HepG2 (cell line): ENCODE measurements at regions not wholly inside any gene's neighbourhood (a gene's known extent, or its start where the extent isn't known, plus 50 kb on each side); places are given as distances from the start of the nearest gene placed in this dataset.

Source experiments
- ATAC-seq: fragments of 200-7000 bp; cut with Tn5 transposase; 3 replicates; pipeline ENCODE4 v1.9.1; 2020; ENCODE audit warnings: mild to moderate bottlenecking, moderate library complexity
- BruUV-seq: library from RNA; stranded (reverse); fragments of 400-500 nt; replicated peaks from 2 replicates; lab custom pipeline; 2021; lab: Mats Ljungman, UMichigan
- CTCF ChIA-PET: fragments of 300-600 bp; formaldehyde crosslinking; extraction: SDS; loops from one replicate; lab custom pipeline; 2021; ENCODE audit warnings: low total read pairs, inconsistent platforms, low intra/inter-chr PET ratio; lab: Yijun Ruan, JAX
- POLR2A ChIA-PET: fragments of 350-600 bp; sonication (Branson Sonifier 250); formaldehyde crosslinking; loops from one replicate; lab custom pipeline; 2020; ENCODE audit warnings: antibody characterized with exemption, inconsistent platforms; lab: Yijun Ruan, JAX
- DNase-seq: peaks from one replicate; pipeline ENCODE4 v3.0.0-alpha.2; 2015; ENCODE audit warnings: low spot score
- FAIRE-seq: peaks from 3 replicates; lab custom pipeline; 2011; peaks lifted over from hg19 to GRCh38; lab: Jason Lieb, UNC
- H2AFZ ChIP-seq: one replicate; pipeline ENCODE4 v1.6.1; 2011; ENCODE audit warnings: low read length, inconsistent platforms
- H3K27ac ChIP-seq: fragments of 300-600 bp; 3 replicates; pipeline ENCODE4 v1.8.0; 2011; ENCODE audit warnings: mixed run types, mild to moderate bottlenecking, mixed read lengths, low read length, inconsistent platforms; ENCODE audit not compliant: insufficient read depth; ENCODE audit errors: extremely low read length
- H3K27me3 ChIP-seq, 2 experiments: fragments of 200-600 bp in 1 of 2; 2 replicates in 1 of 2; 3 replicates in 1 of 2; pipeline versions ENCODE4 v1.6.0 to v1.8.0; 2011; ENCODE audit warnings: low read length in 2 of 2, mild to moderate bottlenecking in 2 of 2, moderate library complexity in 2 of 2, inconsistent platforms in 1 of 2; ENCODE audit not compliant: insufficient read depth in 2 of 2, control insufficient read depth in 1 of 2
- H3K36me3 ChIP-seq, 2 experiments: fragments of 200-600 bp in 1 of 2; replicated peaks in 1 of 2; 2 replicates in 1 of 2; 3 replicates in 1 of 2; pipeline versions ENCODE4 v1.5.1 to v1.8.0; 2011; ENCODE audit warnings: low read length in 2 of 2, inconsistent platforms in 1 of 2; ENCODE audit not compliant: insufficient read depth in 2 of 2, control insufficient read depth in 1 of 2
- H3K4me1 ChIP-seq: 2 replicates; pipeline ENCODE4 v1.5.1; 2012; ENCODE audit warnings: low read length, inconsistent platforms; ENCODE audit not compliant: insufficient read depth
- H3K4me2 ChIP-seq: 2 replicates; pipeline ENCODE4 v1.6.0; 2011; ENCODE audit warnings: low read depth, low read length, inconsistent platforms
- H3K4me3 ChIP-seq, 3 experiments: fragments of 200-600 bp in 1 of 3; sonication (generic), shearing (Covaris generic) in 1 of 3; replicated peaks in 1 of 3; 2 replicates each; pipeline ENCODE4 v1.5.1; 2011 to 2016; ENCODE audit warnings: low read length in 3 of 3, inconsistent platforms in 2 of 3, low read depth in 2 of 3, mild to moderate bottlenecking in 2 of 3, control low read depth in 1 of 3, mixed read lengths in 1 of 3; ENCODE audit not compliant: insufficient read depth in 1 of 3
- H3K79me2 ChIP-seq: one replicate; pipeline ENCODE4 v1.6.1; 2011; ENCODE audit warnings: low read length, inconsistent platforms; ENCODE audit not compliant: insufficient read depth
- H3K9ac ChIP-seq: 2 replicates; pipeline ENCODE4 v1.6.0; 2011; ENCODE audit warnings: mild to moderate bottlenecking, low read depth, low read length, inconsistent platforms; ENCODE audit not compliant: insufficient read depth
- H3K9me3 ChIP-seq: 2 replicates; pipeline ENCODE4 v1.5.1; 2012; ENCODE audit warnings: mild to moderate bottlenecking, low read length
- H4K20me1 ChIP-seq: 2 replicates; pipeline ENCODE4 v1.6.0; 2011; ENCODE audit warnings: inconsistent platforms, mild to moderate bottlenecking, low read length, moderate library complexity; ENCODE audit not compliant: insufficient read depth
- CHCHD3 ChIP-seq: sonication (generic); formaldehyde crosslinking; IDR thresholded peaks from 2 replicates; pipeline ENCODE4 v1.8.0; 2022; ENCODE audit warnings: mild to moderate bottlenecking, missing genetic modification reagents, moderate library complexity
- KDM5A ChIP-seq: fragments of 200-600 bp; sonication (generic); IDR thresholded peaks from 2 replicates; pipeline ENCODE4 v1.7.0; 2018; ENCODE audit warnings: antibody characterized with exemption, mild to moderate bottlenecking, low read length, borderline replicate concordance
- NBN ChIP-seq: fragments of 450-650 bp; conservative IDR thresholded peaks from 2 replicates; pipeline ENCODE4 v1.6.1; 2017
- SNRNP70 ChIP-seq: fragments of 200-400 bp; formaldehyde crosslinking; IDR thresholded peaks from 2 replicates; pipeline ENCODE4 v1.6.1; 2017; ENCODE audit warnings: mild to moderate bottlenecking, low read depth, low read length, moderate library complexity
- SRSF9 ChIP-seq: fragments of 200-400 bp; formaldehyde crosslinking; IDR thresholded peaks from 2 replicates; pipeline ENCODE4 v1.6.1; 2018; ENCODE audit warnings: borderline replicate concordance, mild to moderate bottlenecking, low read depth, low read length; ENCODE audit not compliant: insufficient read depth, poor library complexity, severe bottlenecking
- ZBTB21 ChIP-seq: sonication (generic); formaldehyde crosslinking; IDR thresholded peaks from 2 replicates; pipeline ENCODE4 v1.4.0; 2020; ENCODE audit warnings: missing genetic modification reagents
- WGBS: methylation state at CpG from one replicate; pipeline ENCODE4 v1.1.6; 2017; ENCODE audit warnings: low lambda C conversion rate; 5-methylcytosine and 5-hydroxymethylcytosine counted together
- in situ Hi-C: cut with HindIII; loops from 2 replicates; pipeline ENCODE4 v1.10.0; 2017; ENCODE audit warnings: low pct_unique_long_range_greater_than_20kb; ENCODE audit not compliant: extremely low pct_ligation_motif_present
- intact Hi-C: fragments of 100-400 bp; cut with micrococcal nuclease; formaldehyde crosslinking; loops from one replicate; pipeline ENCODE4 v1.10.0; 2022; ENCODE audit not compliant: unreplicated experiment
- TF ChIP-seq, protein P1 (sequence below): sonication (generic); formaldehyde crosslinking; conservative IDR thresholded peaks from 2 replicates; pipeline ENCODE4 v1.8.0; 2022; ENCODE audit warnings: low read depth, missing genetic modification reagents
- TF ChIP-seq, protein P2 (sequence below): sonication (generic); formaldehyde crosslinking; IDR thresholded peaks from 2 replicates; pipeline ENCODE4 v1.8.0; 2023; ENCODE audit warnings: mild to moderate bottlenecking, missing genetic modification reagents
- TF ChIP-seq, protein P3 (sequence below): sonication (generic); formaldehyde crosslinking; IDR thresholded peaks from 2 replicates; pipeline ENCODE4 v1.5.1; 2020; ENCODE audit warnings: mild to moderate bottlenecking, moderate library complexity, missing genetic modification reagents
- TF ChIP-seq, protein P4 (sequence below): sonication (generic); formaldehyde crosslinking; IDR thresholded peaks from 2 replicates; pipeline ENCODE4 v1.5.0; 2020; ENCODE audit warnings: missing genetic modification reagents
- TF ChIP-seq, protein P5 (sequence below): sonication (generic); formaldehyde crosslinking; IDR thresholded peaks from 2 replicates; pipeline ENCODE4 v1.4.0; 2020; ENCODE audit warnings: low read depth, mild to moderate bottlenecking, missing genetic modification reagents

DNA sequence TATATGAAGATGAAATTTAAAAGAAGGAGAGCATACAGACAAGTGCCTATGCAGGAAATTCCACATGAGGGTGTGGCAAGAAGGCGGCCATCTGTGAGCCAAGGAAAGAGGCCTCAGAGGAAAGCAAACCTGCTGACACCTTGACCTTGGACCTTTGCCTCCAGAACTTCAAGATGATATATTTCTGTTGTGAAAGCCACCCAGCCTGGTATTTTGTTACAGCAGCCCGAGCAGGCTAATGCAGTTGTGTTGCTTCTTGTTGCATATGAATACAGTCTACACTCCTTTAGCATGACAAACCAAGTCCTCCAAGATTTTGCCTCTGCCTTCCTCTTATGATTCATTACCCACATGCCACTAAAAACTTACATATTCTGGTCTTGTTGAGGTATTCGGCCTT lies 374.8 kb upstream of the TRIB2 start:
- Histone ChIP-seq H3K4me3 (no peak overlapping the region), H3K9ac (no peak overlapping the region), H3K79me2 (no peaks in the 10 kb centered on the region), H3K36me3 (no peaks in the 10 kb centered on the region), H4K20me1 (no peaks in the 10 kb centered on the region), H2AFZ (no peak overlapping the region), H3K27ac (no peak overlapping the region), H3K4me2 (no peak overlapping the region), H3K27me3 (no peaks in the 10 kb centered on the region; a peak in 1 of 5 replicates), H3K4me1 (no peaks in the 10 kb centered on the region), H3K9me3 (no peaks in the 10 kb centered on the region)
- BruUV-seq = no TSS peak
- in situ Hi-C loops = no loop called here
- DNase-seq (no peak), ATAC-seq (no peak), FAIRE-seq (no peak)
- intact Hi-C loops = no loop called here
- WGBS = 8% methylated on average over 3 of the region's 3 CpGs
- ChIA-PET CTCF (no interaction called here), POLR2A (no interaction called here)
- no peak for TF ChIP-seq SRSF9
- TF ChIP-seq KDM5A = no peak
- TF ChIP-seq NBN = no peak
- no peak for TF ChIP-seq ZBTB21
- TF ChIP-seq, protein P1, sequence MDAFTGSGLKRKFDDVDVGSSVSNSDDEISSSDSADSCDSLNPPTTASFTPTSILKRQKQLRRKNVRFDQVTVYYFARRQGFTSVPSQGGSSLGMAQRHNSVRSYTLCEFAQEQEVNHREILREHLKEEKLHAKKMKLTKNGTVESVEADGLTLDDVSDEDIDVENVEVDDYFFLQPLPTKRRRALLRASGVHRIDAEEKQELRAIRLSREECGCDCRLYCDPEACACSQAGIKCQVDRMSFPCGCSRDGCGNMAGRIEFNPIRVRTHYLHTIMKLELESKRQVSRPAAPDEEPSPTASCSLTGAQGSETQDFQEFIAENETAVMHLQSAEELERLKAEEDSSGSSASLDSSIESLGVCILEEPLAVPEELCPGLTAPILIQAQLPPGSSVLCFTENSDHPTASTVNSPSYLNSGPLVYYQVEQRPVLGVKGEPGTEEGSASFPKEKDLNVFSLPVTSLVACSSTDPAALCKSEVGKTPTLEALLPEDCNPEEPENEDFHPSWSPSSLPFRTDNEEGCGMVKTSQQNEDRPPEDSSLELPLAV (CRISPR knock-in tag) = no peak
- TF ChIP-seq, protein P2, sequence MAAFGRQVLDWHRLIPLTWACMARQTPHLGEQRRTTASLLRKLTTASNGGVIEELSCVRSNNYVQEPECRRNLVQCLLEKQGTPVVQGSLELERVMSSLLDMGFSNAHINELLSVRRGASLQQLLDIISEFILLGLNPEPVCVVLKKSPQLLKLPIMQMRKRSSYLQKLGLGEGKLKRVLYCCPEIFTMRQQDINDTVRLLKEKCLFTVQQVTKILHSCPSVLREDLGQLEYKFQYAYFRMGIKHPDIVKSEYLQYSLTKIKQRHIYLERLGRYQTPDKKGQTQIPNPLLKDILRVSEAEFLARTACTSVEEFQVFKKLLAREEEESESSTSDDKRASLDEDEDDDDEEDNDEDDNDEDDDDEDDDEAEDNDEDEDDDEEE (CRISPR knock-in tag) = no peak
- TF ChIP-seq, protein P3, sequence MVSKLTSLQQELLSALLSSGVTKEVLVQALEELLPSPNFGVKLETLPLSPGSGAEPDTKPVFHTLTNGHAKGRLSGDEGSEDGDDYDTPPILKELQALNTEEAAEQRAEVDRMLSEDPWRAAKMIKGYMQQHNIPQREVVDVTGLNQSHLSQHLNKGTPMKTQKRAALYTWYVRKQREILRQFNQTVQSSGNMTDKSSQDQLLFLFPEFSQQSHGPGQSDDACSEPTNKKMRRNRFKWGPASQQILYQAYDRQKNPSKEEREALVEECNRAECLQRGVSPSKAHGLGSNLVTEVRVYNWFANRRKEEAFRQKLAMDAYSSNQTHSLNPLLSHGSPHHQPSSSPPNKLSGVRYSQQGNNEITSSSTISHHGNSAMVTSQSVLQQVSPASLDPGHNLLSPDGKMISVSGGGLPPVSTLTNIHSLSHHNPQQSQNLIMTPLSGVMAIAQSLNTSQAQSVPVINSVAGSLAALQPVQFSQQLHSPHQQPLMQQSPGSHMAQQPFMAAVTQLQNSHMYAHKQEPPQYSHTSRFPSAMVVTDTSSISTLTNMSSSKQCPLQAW (CRISPR knock-in tag) = no peak
- no peak for TF ChIP-seq CHCHD3
- TF ChIP-seq SNRNP70 = no peak
- TF ChIP-seq, protein P4, sequence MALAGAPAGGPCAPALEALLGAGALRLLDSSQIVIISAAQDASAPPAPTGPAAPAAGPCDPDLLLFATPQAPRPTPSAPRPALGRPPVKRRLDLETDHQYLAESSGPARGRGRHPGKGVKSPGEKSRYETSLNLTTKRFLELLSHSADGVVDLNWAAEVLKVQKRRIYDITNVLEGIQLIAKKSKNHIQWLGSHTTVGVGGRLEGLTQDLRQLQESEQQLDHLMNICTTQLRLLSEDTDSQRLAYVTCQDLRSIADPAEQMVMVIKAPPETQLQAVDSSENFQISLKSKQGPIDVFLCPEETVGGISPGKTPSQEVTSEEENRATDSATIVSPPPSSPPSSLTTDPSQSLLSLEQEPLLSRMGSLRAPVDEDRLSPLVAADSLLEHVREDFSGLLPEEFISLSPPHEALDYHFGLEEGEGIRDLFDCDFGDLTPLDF (CRISPR knock-in tag) = no peak
- TF ChIP-seq, protein P5, sequence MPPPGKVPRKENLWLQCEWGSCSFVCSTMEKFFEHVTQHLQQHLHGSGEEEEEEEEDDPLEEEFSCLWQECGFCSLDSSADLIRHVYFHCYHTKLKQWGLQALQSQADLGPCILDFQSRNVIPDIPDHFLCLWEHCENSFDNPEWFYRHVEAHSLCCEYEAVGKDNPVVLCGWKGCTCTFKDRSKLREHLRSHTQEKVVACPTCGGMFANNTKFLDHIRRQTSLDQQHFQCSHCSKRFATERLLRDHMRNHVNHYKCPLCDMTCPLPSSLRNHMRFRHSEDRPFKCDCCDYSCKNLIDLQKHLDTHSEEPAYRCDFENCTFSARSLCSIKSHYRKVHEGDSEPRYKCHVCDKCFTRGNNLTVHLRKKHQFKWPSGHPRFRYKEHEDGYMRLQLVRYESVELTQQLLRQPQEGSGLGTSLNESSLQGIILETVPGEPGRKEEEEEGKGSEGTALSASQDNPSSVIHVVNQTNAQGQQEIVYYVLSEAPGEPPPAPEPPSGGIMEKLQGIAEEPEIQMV = no peak
